HFFc6 (cell line): ENCODE measurements at regions not wholly inside any gene's neighbourhood (a gene's known extent, or its start where the extent isn't known, plus 50 kb on each side); places are given as distances from the start of the nearest gene placed in this dataset.

Experiments
- DNase-seq: peaks from one replicate; pipeline ENCODE4 v3.0.0-alpha.2; 2018
- H3K27ac Mint-ChIP-seq: 2 replicates; pipeline ENCODE4 v1.8.0; 2020; ENCODE audit warnings: mild to moderate bottlenecking, mixed read lengths
- H3K27me3 Mint-ChIP-seq: 2 replicates; pipeline ENCODE4 v1.8.0; 2021; ENCODE audit warnings: mild to moderate bottlenecking, moderate library complexity, mixed read lengths; ENCODE audit not compliant: insufficient read depth
- H3K36me3 Mint-ChIP-seq: 2 replicates; pipeline ENCODE4 v1.8.0; 2021; ENCODE audit warnings: low read depth, mixed read lengths
- H3K4me1 Mint-ChIP-seq: 2 replicates; pipeline ENCODE4 v1.8.0; 2020; ENCODE audit warnings: low read depth, mixed read lengths
- H3K4me3 Mint-ChIP-seq: 2 replicates; pipeline ENCODE4 v1.8.0; 2020; ENCODE audit warnings: mild to moderate bottlenecking, moderate library complexity, mixed read lengths
- H3K9me3 Mint-ChIP-seq: 2 replicates; pipeline ENCODE4 v1.8.0; 2020; ENCODE audit warnings: mild to moderate bottlenecking, mixed read lengths
- TF ChIP-seq, protein P1 (sequence below): fragments of 200-600 bp; sonication (generic); IDR thresholded peaks from 2 replicates; pipeline ENCODE4 v1.5.0; 2021; ENCODE audit warnings: antibody characterized with exemption, mild to moderate bottlenecking

- TF ChIP-seq, protein P1, sequence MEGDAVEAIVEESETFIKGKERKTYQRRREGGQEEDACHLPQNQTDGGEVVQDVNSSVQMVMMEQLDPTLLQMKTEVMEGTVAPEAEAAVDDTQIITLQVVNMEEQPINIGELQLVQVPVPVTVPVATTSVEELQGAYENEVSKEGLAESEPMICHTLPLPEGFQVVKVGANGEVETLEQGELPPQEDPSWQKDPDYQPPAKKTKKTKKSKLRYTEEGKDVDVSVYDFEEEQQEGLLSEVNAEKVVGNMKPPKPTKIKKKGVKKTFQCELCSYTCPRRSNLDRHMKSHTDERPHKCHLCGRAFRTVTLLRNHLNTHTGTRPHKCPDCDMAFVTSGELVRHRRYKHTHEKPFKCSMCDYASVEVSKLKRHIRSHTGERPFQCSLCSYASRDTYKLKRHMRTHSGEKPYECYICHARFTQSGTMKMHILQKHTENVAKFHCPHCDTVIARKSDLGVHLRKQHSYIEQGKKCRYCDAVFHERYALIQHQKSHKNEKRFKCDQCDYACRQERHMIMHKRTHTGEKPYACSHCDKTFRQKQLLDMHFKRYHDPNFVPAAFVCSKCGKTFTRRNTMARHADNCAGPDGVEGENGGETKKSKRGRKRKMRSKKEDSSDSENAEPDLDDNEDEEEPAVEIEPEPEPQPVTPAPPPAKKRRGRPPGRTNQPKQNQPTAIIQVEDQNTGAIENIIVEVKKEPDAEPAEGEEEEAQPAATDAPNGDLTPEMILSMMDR = no peak
- H3K9me3 Mint-ChIP-seq = no peaks in the 10 kb centered on the region
- H3K36me3 Mint-ChIP-seq = no peaks in the 10 kb centered on the region
- no peak overlapping the region for H3K27ac Mint-ChIP-seq
- no peak for DNase-seq
- H3K27me3 Mint-ChIP-seq = peaks cover 32% of the 10 kb centered on the region
- H3K4me3 Mint-ChIP-seq = no peak overlapping the region
- H3K4me1 Mint-ChIP-seq = no peaks in the 10 kb centered on the region
Measured at GRCh38 chr3:45320986-45321385, 67.4 kb upstream of the LARS2 start.

- H3K9me3 Mint-ChIP-seq = no peaks in the 10 kb centered on the region
- TF ChIP-seq, protein P1 = no peak
- no peak overlapping the region for H3K4me3 Mint-ChIP-seq
- H3K27ac Mint-ChIP-seq = no peak overlapping the region
- H3K4me1 Mint-ChIP-seq = no peaks in the 10 kb centered on the region
- H3K27me3 Mint-ChIP-seq = peaks cover 38% of the 10 kb centered on the region
- H3K36me3 Mint-ChIP-seq = no peaks in the 10 kb centered on the region
- DNase-seq = no peak
Measured at GRCh38 chr3:45321607-45322391, 66.6 kb upstream of the LARS2 start.

DNA sequence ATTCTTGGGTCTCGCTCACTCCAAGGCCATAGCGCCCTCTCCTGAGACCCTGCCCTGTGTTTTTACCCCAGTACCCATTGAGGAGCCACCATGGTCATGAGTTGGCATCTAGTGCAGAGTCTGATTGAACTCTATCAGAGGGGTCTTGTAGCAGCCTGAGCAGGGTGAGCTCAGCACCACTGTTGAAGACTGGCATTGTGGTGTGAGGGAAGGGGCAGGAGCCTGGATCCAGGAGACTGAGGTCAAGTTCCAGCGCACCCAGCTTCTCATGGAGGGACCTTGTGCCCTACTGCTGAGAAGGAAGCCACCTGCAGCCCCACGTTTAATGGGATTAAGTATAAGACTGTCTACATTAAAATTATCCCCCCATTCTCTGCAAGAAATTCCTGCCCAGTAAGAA lies 65.8 kb upstream of the LARS2 start:
- H3K36me3 Mint-ChIP-seq = no peaks in the 10 kb centered on the region
- no peak overlapping the region for H3K4me3 Mint-ChIP-seq
- H3K4me1 Mint-ChIP-seq = no peaks in the 10 kb centered on the region
- peaks cover 41% of the 10 kb centered on the region for H3K27me3 Mint-ChIP-seq
- H3K27ac Mint-ChIP-seq = no peak overlapping the region
- DNase-seq = no peak
- TF ChIP-seq, protein P1 = no peak
- no peaks in the 10 kb centered on the region for H3K9me3 Mint-ChIP-seq

GRCh38 chr3:45325676-45326075 lies 62.7 kb upstream of the LARS2 start:
- no peak for DNase-seq
- Mint-ChIP-seq H3K36me3 (no peaks in the 10 kb centered on the region), H3K4me3 (no peak overlapping the region), H3K27me3 (peaks cover 55% of the 10 kb centered on the region), H3K27ac (no peak overlapping the region), H3K4me1 (no peaks in the 10 kb centered on the region), H3K9me3 (no peaks in the 10 kb centered on the region)
- TF ChIP-seq, protein P1 = no peak

GRCh38 chr3:45329761-45330305 lies 58.5 kb upstream of the LARS2 start:
- TF ChIP-seq, protein P1 = no peak
- Mint-ChIP-seq H3K4me3 (no peak overlapping the region), H3K36me3 (no peaks in the 10 kb centered on the region), H3K27me3 (peaks cover 54% of the 10 kb centered on the region), H3K9me3 (no peaks in the 10 kb centered on the region), H3K27ac (no peak overlapping the region), H3K4me1 (0 out of 2 replicates have a peak, but pooled peaks cover 5% of the 10 kb centered on the region)
- no peak for DNase-seq
